Esophagus muscularis mucosa (tissue), 3 donors: ENCODE measurements at regions not wholly inside any gene's neighbourhood (a gene's known extent, or its start where the extent isn't known, plus 50 kb on each side); places are given as distances from the start of the nearest gene placed in this dataset.

Experiments
- POLR2A ChIP-seq: fragments of 450-650 bp; IDR thresholded peaks from one replicate; pipeline ENCODE4 v1.6.1; 2017; ENCODE audit warnings: antibody characterized with exemption, moderate library complexity, mild to moderate bottlenecking, low read depth
- POLR2AphosphoS5 ChIP-seq, 2 donors: sonication (generic); formaldehyde crosslinking; IDR thresholded peaks; one replicate each; pipeline ENCODE4 v1.6.1; 2017; ENCODE audit warnings: antibody characterized with exemption in 2 of 2
- TF ChIP-seq, protein P1 (sequence below), 3 experiments: fragments of 200-600 bp in 2 of 3; fragments of 450-650 bp in 1 of 3; sonication (generic) in 2 of 3; IDR thresholded peaks; one replicate each; pipeline ENCODE4 v1.5.1; 2017 to 2019; ENCODE audit warnings: antibody characterized with exemption in 3 of 3, mild to moderate bottlenecking in 2 of 3, moderate library complexity in 1 of 3

DNA sequence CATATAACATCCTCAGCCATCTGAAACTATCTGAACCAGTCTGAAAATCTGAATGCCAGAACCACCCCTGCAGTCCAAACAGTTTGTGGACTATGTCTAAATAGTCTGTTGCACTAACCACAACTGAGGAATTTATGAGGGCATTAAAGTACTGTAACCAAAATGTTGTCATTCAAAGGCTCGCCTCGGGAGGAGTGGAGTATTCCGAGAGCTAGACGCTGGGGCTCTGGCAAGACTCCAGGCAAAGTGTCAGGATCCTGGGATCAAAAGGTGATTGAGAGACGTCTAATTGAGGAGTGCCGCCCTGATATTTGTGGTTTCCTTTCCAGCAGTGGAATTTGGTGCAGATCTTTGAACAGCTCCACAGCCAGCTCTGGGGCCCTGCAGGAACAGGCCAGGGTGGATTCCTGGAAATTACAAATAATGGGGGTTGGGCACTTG is 142.9 kb upstream of the MYOCD start:
- TF ChIP-seq, protein P1, sequence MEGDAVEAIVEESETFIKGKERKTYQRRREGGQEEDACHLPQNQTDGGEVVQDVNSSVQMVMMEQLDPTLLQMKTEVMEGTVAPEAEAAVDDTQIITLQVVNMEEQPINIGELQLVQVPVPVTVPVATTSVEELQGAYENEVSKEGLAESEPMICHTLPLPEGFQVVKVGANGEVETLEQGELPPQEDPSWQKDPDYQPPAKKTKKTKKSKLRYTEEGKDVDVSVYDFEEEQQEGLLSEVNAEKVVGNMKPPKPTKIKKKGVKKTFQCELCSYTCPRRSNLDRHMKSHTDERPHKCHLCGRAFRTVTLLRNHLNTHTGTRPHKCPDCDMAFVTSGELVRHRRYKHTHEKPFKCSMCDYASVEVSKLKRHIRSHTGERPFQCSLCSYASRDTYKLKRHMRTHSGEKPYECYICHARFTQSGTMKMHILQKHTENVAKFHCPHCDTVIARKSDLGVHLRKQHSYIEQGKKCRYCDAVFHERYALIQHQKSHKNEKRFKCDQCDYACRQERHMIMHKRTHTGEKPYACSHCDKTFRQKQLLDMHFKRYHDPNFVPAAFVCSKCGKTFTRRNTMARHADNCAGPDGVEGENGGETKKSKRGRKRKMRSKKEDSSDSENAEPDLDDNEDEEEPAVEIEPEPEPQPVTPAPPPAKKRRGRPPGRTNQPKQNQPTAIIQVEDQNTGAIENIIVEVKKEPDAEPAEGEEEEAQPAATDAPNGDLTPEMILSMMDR (IDR thresholded peaks at IDR 0.05) = no peak
- no peak for TF ChIP-seq POLR2A
- TF ChIP-seq POLR2AphosphoS5 (IDR thresholded peaks at IDR 0.05) = no peak
